Left ventricle myocardium inferior (tissue), 1 donor: ENCODE measurements at regions not wholly inside any gene's neighbourhood (a gene's known extent, or its start where the extent isn't known, plus 50 kb on each side); places are given as distances from the start of the nearest gene placed in this dataset.

Source experiments
- DNase-seq: peaks from one replicate; pipeline ENCODE4 v3.0.0-alpha.2; 2020
- H3K27ac ChIP-seq: fragments of 200-600 bp; replicated peaks from 2 replicates; pipeline ENCODE4 v1.8.0; 2021
- H3K27me3 ChIP-seq: fragments of 200-600 bp; 2 replicates; pipeline ENCODE4 v1.8.0; 2021; ENCODE audit warnings: low read depth
- H3K36me3 ChIP-seq: fragments of 200-600 bp; 2 replicates; pipeline ENCODE4 v1.8.0; 2021
- H3K4me1 ChIP-seq: fragments of 200-600 bp; 2 replicates; pipeline ENCODE4 v1.8.0; 2021
- H3K4me3 ChIP-seq: fragments of 200-600 bp; 2 replicates; pipeline ENCODE4 v1.8.0; 2021; ENCODE audit warnings: mild to moderate bottlenecking, moderate library complexity
- H3K9me3 ChIP-seq: fragments of 200-600 bp; replicated peaks from 2 replicates; pipeline ENCODE4 v1.8.0; 2021
- CTCF ChIP-seq: fragments of 200-600 bp; IDR thresholded peaks from 2 replicates; pipeline ENCODE4 v1.8.0; 2021; ENCODE audit warnings: antibody characterized with exemption, mild to moderate bottlenecking, borderline replicate concordance
- intact Hi-C: fragments of 100-400 bp; cut with micrococcal nuclease; formaldehyde crosslinking; loops from one replicate; pipeline ENCODE4 v1.11.0; 2022
- donor health status: DM: no; HTN: yes; CAD: no; lungs with severe emphysema.

GRCh38 chr6:153677522-153677921 lies 361.5 kb upstream of the OPRM1 start:
- no peak overlapping the region for H3K4me3 ChIP-seq
- H3K27ac ChIP-seq: no peak overlapping the region
- H3K9me3 ChIP-seq: peaks cover 26% of the 10 kb centered on the region
- H3K4me1 ChIP-seq: no peaks in the 10 kb centered on the region
- no peak for DNase-seq
- intact Hi-C loops: no loop called here
- no peaks in the 10 kb centered on the region for H3K36me3 ChIP-seq
- no peaks in the 10 kb centered on the region for H3K27me3 ChIP-seq
- TF ChIP-seq CTCF: no peak

- no peak for DNase-seq
- no peaks in the 10 kb centered on the region for H3K4me1 ChIP-seq
- no peaks in the 10 kb centered on the region for H3K36me3 ChIP-seq
- H3K9me3 ChIP-seq: no peaks in the 10 kb centered on the region
- TF ChIP-seq CTCF: no peak
- H3K27me3 ChIP-seq: no peaks in the 10 kb centered on the region
- no peak overlapping the region for H3K27ac ChIP-seq
- no peak overlapping the region for H3K4me3 ChIP-seq
- intact Hi-C loops: no loop called here
Observed at GRCh38 chr6:153673750-153674149, 365.3 kb upstream of the OPRM1 start.

GRCh38 chr6:153673225-153673624 lies 365.8 kb upstream of the OPRM1 start:
- no peak for DNase-seq
- intact Hi-C loops: no loop called here
- no peaks in the 10 kb centered on the region for H3K36me3 ChIP-seq
- H3K4me3 ChIP-seq: no peak overlapping the region
- no peaks in the 10 kb centered on the region for H3K27me3 ChIP-seq
- H3K4me1 ChIP-seq: no peaks in the 10 kb centered on the region
- no peaks in the 10 kb centered on the region for H3K9me3 ChIP-seq
- TF ChIP-seq CTCF: no peak
- H3K27ac ChIP-seq: no peak overlapping the region

GRCh38 chr6:153670403-153671026 lies 368.5 kb upstream of the OPRM1 start:
- Histone ChIP-seq H3K27ac (no peak overlapping the region), H3K4me1 (no peaks in the 10 kb centered on the region), H3K36me3 (no peaks in the 10 kb centered on the region), H3K27me3 (no peaks in the 10 kb centered on the region), H3K4me3 (no peak overlapping the region), H3K9me3 (no peaks in the 10 kb centered on the region)
- intact Hi-C loops: no loop called here
- no peak for DNase-seq
- no peak for TF ChIP-seq CTCF

GRCh38 chr6:153668758-153669157 lies 370.3 kb upstream of the OPRM1 start:
- Histone ChIP-seq H3K4me1 (no peaks in the 10 kb centered on the region), H3K9me3 (peaks cover under 1% of the 10 kb centered on the region), H3K27me3 (no peaks in the 10 kb centered on the region), H3K36me3 (no peaks in the 10 kb centered on the region), H3K27ac (no peak overlapping the region), H3K4me3 (no peak overlapping the region)
- no peak for DNase-seq
- TF ChIP-seq CTCF: no peak
- intact Hi-C loops: no loop called here
